Tibial nerve (tissue), 4 donors: ENCODE measurements at regions not wholly inside any gene's neighbourhood (a gene's known extent, or its start where the extent isn't known, plus 50 kb on each side); places are given as distances from the start of the nearest gene placed in this dataset.
A peak's percentile ranks its signal among the peaks of the same experiment; 100 is the strongest.

Experiments
- DNase-seq, 2 donors: peaks; one replicate each; pipeline ENCODE4 v3.0.0-alpha.2; 2019; ENCODE audit warnings: low spot score in 2 of 2
- H3K27ac ChIP-seq, 4 donors: fragments of 200-600 bp; sonication (generic) in 3 of 4; one replicate each; pipeline ENCODE4 v1.5.1; 2017 to 2019; ENCODE audit warnings: mild to moderate bottlenecking in 1 of 4
- H3K27me3 ChIP-seq, 2 donors: fragments of 200-600 bp; sonication (generic) in 1 of 2; one replicate each; pipeline versions ENCODE4 v1.5.1 to v1.6.0; 2017 to 2019
- H3K36me3 ChIP-seq, 3 donors: fragments of 200-600 bp; sonication (generic); one replicate each; pipeline ENCODE4 v1.5.1; 2018 to 2019
- H3K4me1 ChIP-seq, 4 donors: fragments of 200-600 bp; sonication (generic) in 3 of 4; one replicate each; pipeline ENCODE4 v1.5.1; 2017 to 2019
- H3K4me3 ChIP-seq, 4 donors: fragments of 200-600 bp; sonication (generic) in 3 of 4; one replicate each; pipeline ENCODE4 v1.5.1; 2017 to 2019; ENCODE audit warnings: mild to moderate bottlenecking in 1 of 4, moderate library complexity in 1 of 4
- H3K9me3 ChIP-seq, 4 donors: fragments of 200-600 bp; sonication (generic) in 3 of 4; one replicate each; pipeline ENCODE4 v1.5.1; 2017 to 2019
- EP300 ChIP-seq, 2 donors: sonication (generic); formaldehyde crosslinking; IDR thresholded peaks; one replicate each; pipeline ENCODE4 v1.6.1; 2017; ENCODE audit warnings: antibody characterized with exemption in 2 of 2, mild to moderate bottlenecking in 1 of 2
- POLR2A ChIP-seq, 2 donors: fragments of 450-650 bp; IDR thresholded peaks; one replicate each; pipeline ENCODE4 v1.6.1; 2017; ENCODE audit warnings: antibody characterized with exemption in 2 of 2, mild to moderate bottlenecking in 2 of 2, moderate library complexity in 2 of 2
- WGBS, 2 donors: methylation state at CpG; one replicate each; pipeline ENCODE4 v1.1.5; 2018; 5-methylcytosine and 5-hydroxymethylcytosine counted together
- TF ChIP-seq, protein P1 (sequence below), 5 experiments: fragments of 200-600 bp in 3 of 5; fragments of 450-650 bp in 2 of 5; sonication (generic) in 3 of 5; IDR thresholded peaks; one replicate each; pipeline ENCODE4 v1.5.1; 2016 to 2019; ENCODE audit warnings: antibody characterized with exemption in 5 of 5, mild to moderate bottlenecking in 3 of 5, moderate library complexity in 2 of 5

DNA sequence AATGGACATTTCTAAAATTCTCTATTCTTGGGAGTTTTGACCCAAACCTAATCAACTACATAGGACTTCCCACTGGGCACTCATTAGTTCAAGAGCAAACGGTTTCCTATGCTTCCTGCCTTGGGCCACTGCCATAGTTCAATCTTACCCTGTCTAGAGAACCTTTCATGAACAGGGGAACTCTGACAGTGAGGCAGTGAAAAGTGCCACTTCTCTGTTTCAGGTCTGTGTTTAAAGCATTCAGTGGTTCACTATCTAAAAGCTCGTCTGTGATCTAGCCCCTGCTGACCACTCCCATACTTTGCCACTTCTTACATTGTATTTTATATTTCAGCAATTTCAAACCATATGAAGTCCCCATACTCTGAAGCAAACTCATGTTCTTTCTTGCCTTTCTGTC, 122.7 kb upstream of the IGF1 start:
- Histone ChIP-seq H3K9me3 (peaks cover 0 to 17% (median 0%) of the 10 kb centered on the region in 4 donors), H3K4me3 (no peak overlapping the region), H3K27ac (peak overlapping the region in 1 of 4 donors; percentile 28), H3K36me3 (no peaks in the 10 kb centered on the region), H3K4me1 (peaks cover 0 to 5% (median 0%) of the 10 kb centered on the region in 4 donors), H3K27me3 (no peaks in the 10 kb centered on the region)
- TF ChIP-seq, protein P1, sequence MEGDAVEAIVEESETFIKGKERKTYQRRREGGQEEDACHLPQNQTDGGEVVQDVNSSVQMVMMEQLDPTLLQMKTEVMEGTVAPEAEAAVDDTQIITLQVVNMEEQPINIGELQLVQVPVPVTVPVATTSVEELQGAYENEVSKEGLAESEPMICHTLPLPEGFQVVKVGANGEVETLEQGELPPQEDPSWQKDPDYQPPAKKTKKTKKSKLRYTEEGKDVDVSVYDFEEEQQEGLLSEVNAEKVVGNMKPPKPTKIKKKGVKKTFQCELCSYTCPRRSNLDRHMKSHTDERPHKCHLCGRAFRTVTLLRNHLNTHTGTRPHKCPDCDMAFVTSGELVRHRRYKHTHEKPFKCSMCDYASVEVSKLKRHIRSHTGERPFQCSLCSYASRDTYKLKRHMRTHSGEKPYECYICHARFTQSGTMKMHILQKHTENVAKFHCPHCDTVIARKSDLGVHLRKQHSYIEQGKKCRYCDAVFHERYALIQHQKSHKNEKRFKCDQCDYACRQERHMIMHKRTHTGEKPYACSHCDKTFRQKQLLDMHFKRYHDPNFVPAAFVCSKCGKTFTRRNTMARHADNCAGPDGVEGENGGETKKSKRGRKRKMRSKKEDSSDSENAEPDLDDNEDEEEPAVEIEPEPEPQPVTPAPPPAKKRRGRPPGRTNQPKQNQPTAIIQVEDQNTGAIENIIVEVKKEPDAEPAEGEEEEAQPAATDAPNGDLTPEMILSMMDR (IDR thresholded peaks at IDR 0.05) = no peak
- TF ChIP-seq POLR2A (IDR thresholded peaks at IDR 0.05) (no peak), EP300 (IDR thresholded peaks at IDR 0.05) (no peak)
- 39 to 40% methylated on average over 2 of the region's 2 CpGs for WGBS, 2 donors
- DNase-seq = no peak

DNA sequence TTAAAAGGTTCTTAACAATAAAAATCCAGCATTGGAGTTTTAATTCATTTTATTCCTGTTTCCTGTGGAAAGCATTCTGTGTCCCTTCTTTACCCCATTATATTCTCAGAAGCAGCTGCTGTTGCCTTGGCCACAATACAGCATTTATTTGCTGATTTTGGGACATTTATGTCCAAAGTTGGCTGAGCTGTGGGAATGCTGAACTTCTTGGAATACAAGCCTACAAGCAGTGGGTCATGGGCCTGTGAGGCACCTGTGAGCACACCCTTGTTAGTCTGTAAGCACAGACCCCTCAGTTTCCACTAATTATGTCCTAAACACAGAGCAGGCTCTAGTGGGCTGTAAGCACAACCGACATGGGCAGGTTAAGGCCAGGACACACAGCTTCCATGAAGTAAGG, 122.2 kb upstream of the IGF1 start:
- Histone ChIP-seq H3K27me3 (no peaks in the 10 kb centered on the region), H3K36me3 (no peaks in the 10 kb centered on the region), H3K4me1 (peaks cover 0 to 5% (median 0%) of the 10 kb centered on the region in 4 donors), H3K4me3 (no peak overlapping the region), H3K9me3 (peaks cover 0 to 12% (median 0%) of the 10 kb centered on the region in 4 donors), H3K27ac (peak overlapping the region in 1 of 4 donors; percentile 28)
- 55 to 83% methylated on average over 1 of the region's 1 CpG for WGBS, 2 donors
- no peak for DNase-seq
- TF ChIP-seq, protein P1 (IDR thresholded peaks at IDR 0.05) = no peak
- TF ChIP-seq EP300 (IDR thresholded peaks at IDR 0.05) (no peak), POLR2A (IDR thresholded peaks at IDR 0.05) (no peak)

DNA sequence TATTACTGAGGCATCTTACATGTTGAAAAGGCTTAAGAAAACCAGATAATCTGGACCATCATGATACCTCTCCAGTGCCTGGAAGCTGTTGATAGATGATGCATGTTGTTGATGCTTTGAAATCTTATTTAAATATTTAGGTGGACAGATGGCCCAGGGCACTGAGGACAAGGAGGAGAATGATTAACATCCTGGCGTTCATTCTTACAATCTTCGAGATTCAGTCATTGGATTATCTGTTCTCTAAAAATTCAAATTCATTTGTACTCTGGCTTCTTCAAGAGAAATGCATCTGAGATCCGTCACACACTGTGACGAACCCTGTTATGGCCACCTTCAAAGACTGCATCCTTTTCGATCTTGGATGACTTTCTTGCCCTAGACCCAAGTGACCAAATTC, 121.3 kb upstream of the IGF1 start:
- Histone ChIP-seq H3K27me3 (no peaks in the 10 kb centered on the region), H3K27ac (no peak overlapping the region), H3K4me3 (no peak overlapping the region), H3K9me3 (peaks cover 0 to 9% (median 0%) of the 10 kb centered on the region in 4 donors), H3K36me3 (no peaks in the 10 kb centered on the region), H3K4me1 (peaks cover 0 to 5% (median 0%) of the 10 kb centered on the region in 4 donors)
- 70% methylated on average over 5 of the region's 5 CpGs for WGBS, 2 donors
- TF ChIP-seq POLR2A (IDR thresholded peaks at IDR 0.05) (no peak), EP300 (IDR thresholded peaks at IDR 0.05) (no peak)
- TF ChIP-seq, protein P1 (IDR thresholded peaks at IDR 0.05) = no peak
- DNase-seq = no peak

DNA sequence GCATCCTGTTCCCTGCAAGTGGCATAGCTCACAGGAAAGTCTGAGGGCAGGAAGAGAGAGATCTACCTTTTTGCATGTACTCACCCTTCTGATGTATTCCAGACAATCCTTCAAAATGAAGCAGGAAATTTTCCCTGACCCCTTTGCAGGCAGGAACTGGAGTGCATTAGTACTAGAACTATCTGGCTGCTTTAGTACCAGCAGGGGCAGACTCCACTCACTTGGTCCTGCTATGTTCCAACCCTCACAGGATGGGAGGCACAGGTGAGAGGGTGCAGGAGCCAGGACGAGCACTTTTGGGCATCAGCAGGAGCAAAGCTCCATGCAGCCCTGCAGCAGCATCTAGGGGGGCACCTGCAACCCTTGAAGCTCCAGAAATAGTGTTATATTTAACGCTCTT, 116.3 kb upstream of the IGF1 start:
- no peak overlapping the region for H3K27ac ChIP-seq
- TF ChIP-seq, protein P1 (IDR thresholded peaks at IDR 0.05) = no peak
- no peak for TF ChIP-seq EP300 (IDR thresholded peaks at IDR 0.05)
- no peak for TF ChIP-seq POLR2A (IDR thresholded peaks at IDR 0.05)
- H3K4me3 ChIP-seq = no peak overlapping the region
- DNase-seq = no peak
- 85 to 88% methylated on average over 2 of the region's 2 CpGs for WGBS, 2 donors
- no peaks in the 10 kb centered on the region for H3K9me3 ChIP-seq
- H3K36me3 ChIP-seq = no peaks in the 10 kb centered on the region
- no peaks in the 10 kb centered on the region for H3K4me1 ChIP-seq
- H3K27me3 ChIP-seq = no peaks in the 10 kb centered on the region

DNA sequence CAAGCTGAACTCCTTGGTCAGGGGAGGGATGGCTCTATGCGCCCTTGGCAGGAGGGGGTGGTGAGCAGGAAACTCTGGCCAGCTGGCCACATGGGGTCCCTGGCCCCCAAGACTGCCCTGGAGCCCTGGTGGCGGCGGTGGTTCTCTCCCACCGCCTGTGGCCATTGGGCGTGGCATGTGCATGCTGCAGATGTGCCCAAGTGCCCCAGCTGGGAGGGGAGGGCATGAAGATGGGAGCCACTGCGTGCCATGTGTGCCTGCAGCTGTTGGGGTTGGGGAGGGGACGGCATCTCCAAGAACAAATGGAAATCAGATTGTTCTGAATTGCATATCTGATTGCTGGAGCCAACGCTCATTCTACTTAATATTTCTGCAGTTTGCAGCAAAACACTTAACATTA, 115.7 kb upstream of the IGF1 start:
- Histone ChIP-seq H3K27ac (no peak overlapping the region), H3K36me3 (no peaks in the 10 kb centered on the region), H3K27me3 (no peaks in the 10 kb centered on the region), H3K4me1 (no peaks in the 10 kb centered on the region), H3K9me3 (no peaks in the 10 kb centered on the region), H3K4me3 (no peak overlapping the region)
- TF ChIP-seq EP300 (IDR thresholded peaks at IDR 0.05) (no peak), POLR2A (IDR thresholded peaks at IDR 0.05) (no peak)
- TF ChIP-seq, protein P1 (IDR thresholded peaks at IDR 0.05) = no peak
- WGBS, 2 donors = 87% methylated on average over 5 to 8 of the region's 8 CpGs
- no peak for DNase-seq
